ENCODE measurements at regions not wholly inside any gene's neighbourhood (a gene's known extent, or its start where the extent isn't known, plus 50 kb on each side); places are given as distances from the start of the nearest gene placed in this dataset.

DNA sequence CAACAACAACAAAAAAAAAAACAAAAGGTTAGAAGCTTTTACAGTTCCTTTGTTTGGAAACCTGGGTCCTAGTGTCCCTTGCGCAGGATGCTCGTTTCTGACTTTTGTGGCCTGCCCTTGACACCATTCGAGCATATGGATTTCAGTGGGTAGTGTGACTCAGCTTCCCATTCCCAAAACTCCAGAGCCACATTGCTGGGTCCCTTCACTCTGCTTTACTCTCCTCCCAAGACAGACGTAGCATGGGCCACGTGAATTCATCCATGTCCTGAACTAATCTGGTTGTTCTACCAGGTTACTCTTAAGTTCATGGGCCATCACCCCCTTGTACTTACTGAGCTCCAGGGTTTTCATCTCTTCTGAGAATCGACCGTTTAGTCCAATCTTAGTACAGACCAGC is 68.0 kb upstream of the MAX start:
- TF ChIP-seq, protein P1, sequence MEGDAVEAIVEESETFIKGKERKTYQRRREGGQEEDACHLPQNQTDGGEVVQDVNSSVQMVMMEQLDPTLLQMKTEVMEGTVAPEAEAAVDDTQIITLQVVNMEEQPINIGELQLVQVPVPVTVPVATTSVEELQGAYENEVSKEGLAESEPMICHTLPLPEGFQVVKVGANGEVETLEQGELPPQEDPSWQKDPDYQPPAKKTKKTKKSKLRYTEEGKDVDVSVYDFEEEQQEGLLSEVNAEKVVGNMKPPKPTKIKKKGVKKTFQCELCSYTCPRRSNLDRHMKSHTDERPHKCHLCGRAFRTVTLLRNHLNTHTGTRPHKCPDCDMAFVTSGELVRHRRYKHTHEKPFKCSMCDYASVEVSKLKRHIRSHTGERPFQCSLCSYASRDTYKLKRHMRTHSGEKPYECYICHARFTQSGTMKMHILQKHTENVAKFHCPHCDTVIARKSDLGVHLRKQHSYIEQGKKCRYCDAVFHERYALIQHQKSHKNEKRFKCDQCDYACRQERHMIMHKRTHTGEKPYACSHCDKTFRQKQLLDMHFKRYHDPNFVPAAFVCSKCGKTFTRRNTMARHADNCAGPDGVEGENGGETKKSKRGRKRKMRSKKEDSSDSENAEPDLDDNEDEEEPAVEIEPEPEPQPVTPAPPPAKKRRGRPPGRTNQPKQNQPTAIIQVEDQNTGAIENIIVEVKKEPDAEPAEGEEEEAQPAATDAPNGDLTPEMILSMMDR (IDR thresholded peaks at IDR 0.05): no peak
- TF ChIP-seq POLR2A (IDR thresholded peaks at IDR 0.05): no peak
